ENCODE measurements at regions not wholly inside any gene's neighbourhood (a gene's known extent, or its start where the extent isn't known, plus 50 kb on each side); places are given as distances from the start of the nearest gene placed in this dataset.

- TF ChIP-seq CTCF (IDR thresholded peaks at IDR 0.05) (no peak), SIN3A (IDR thresholded peaks at IDR 0.05; ENCODE audit: borderline replicate concordance, insufficient read depth, low read depth, low read length) (no peak), REST (IDR thresholded peaks at IDR 0.05; ENCODE audit: insufficient read depth in 1 of 2, low read depth in 2 of 2, low read length in 1 of 2) (no peak)
Measured at GRCh38 chr3:181879926-181880325, 168.2 kb downstream of the SOX2 start.

Measured in Panc1 (cell line).